ENCODE measurements at regions not wholly inside any gene's neighbourhood (a gene's known extent, or its start where the extent isn't known, plus 50 kb on each side); places are given as distances from the start of the nearest gene placed in this dataset.

- Histone ChIP-seq H3K27ac (ENCODE audit: insufficient read depth, low read length, poor library complexity, severe bottlenecking) (no peak overlapping the region), H3K36me3 (ENCODE audit: control insufficient read depth, insufficient read depth, low read length) (no peaks in the 10 kb centered on the region), H3K9me3 (ENCODE audit: control insufficient read depth in 2 of 2, low read length in 2 of 2) (peaks cover 0 to 3% of the 10 kb centered on the region in 2 experiments), H3K27me3 (ENCODE audit: control insufficient read depth, insufficient read depth, low read length) (no peaks in the 10 kb centered on the region), H3K4me1 (ENCODE audit: control insufficient read depth, insufficient read depth, low read length, poor library complexity, severe bottlenecking) (no peaks in the 10 kb centered on the region), H3K4me3 (ENCODE audit: low read depth, low read length) (no peak overlapping the region)
- no peaks in the 10 kb centered on the region for H3K4me1 Mint-ChIP-seq
- DNase-seq (no peak), ATAC-seq (ENCODE audit: low read depth in 2 of 2) (no peak)
- H3K27ac Mint-ChIP-seq: no peak overlapping the region
- H3K27me3 Mint-ChIP-seq: no peaks in the 10 kb centered on the region
- H3K4me3 Mint-ChIP-seq: no peak overlapping the region
- no peaks in the 10 kb centered on the region for H3K36me3 Mint-ChIP-seq
- H3K9me3 Mint-ChIP-seq: peaks cover 0 to 5% (median 0%) of the 10 kb centered on the region in 7 donors
These were observed 1169.4 kb downstream of the BRD1 start for GRCh38 chr22:48658246-48658645.

GRCh38 chr22:48654492-48654891, 1173.2 kb downstream of the BRD1 start:
- no peaks in the 10 kb centered on the region for H3K9me3 ChIP-seq (ENCODE audit: control insufficient read depth in 2 of 2, low read length in 2 of 2)
- no peaks in the 10 kb centered on the region for H3K4me1 ChIP-seq (ENCODE audit: control insufficient read depth, insufficient read depth, low read length, poor library complexity, severe bottlenecking)
- no peak overlapping the region for H3K4me3 ChIP-seq (ENCODE audit: low read depth, low read length)
- no peaks in the 10 kb centered on the region for H3K36me3 Mint-ChIP-seq
- no peak overlapping the region for H3K27ac ChIP-seq (ENCODE audit: insufficient read depth, low read length, poor library complexity, severe bottlenecking)
- H3K9me3 Mint-ChIP-seq: peaks cover 0 to 2% (median 0%) of the 10 kb centered on the region in 7 donors
- DNase-seq (no peak), ATAC-seq (ENCODE audit: low read depth in 2 of 2) (no peak)
- H3K4me1 Mint-ChIP-seq: no peaks in the 10 kb centered on the region
- no peak overlapping the region for H3K27ac Mint-ChIP-seq
- no peaks in the 10 kb centered on the region for H3K27me3 Mint-ChIP-seq
- no peak overlapping the region for H3K4me3 Mint-ChIP-seq
- no peaks in the 10 kb centered on the region for H3K27me3 ChIP-seq (ENCODE audit: control insufficient read depth, insufficient read depth, low read length)
- H3K36me3 ChIP-seq (ENCODE audit: control insufficient read depth, insufficient read depth, low read length): no peaks in the 10 kb centered on the region

- DNase-seq (no peak), ATAC-seq (ENCODE audit: low read depth in 2 of 2) (no peak)
- no peaks in the 10 kb centered on the region for H3K9me3 ChIP-seq (ENCODE audit: control insufficient read depth in 2 of 2, low read length in 2 of 2)
- no peak overlapping the region for H3K27ac Mint-ChIP-seq
- no peak overlapping the region for H3K4me3 Mint-ChIP-seq
- no peaks in the 10 kb centered on the region for H3K36me3 Mint-ChIP-seq
- H3K4me1 ChIP-seq (ENCODE audit: control insufficient read depth, insufficient read depth, low read length, poor library complexity, severe bottlenecking): no peaks in the 10 kb centered on the region
- H3K27ac ChIP-seq (ENCODE audit: insufficient read depth, low read length, poor library complexity, severe bottlenecking): no peak overlapping the region
- H3K27me3 ChIP-seq (ENCODE audit: control insufficient read depth, insufficient read depth, low read length): no peaks in the 10 kb centered on the region
- H3K9me3 Mint-ChIP-seq: peaks cover 0 to 2% (median 0%) of the 10 kb centered on the region in 7 donors
- no peaks in the 10 kb centered on the region for H3K27me3 Mint-ChIP-seq
- no peak overlapping the region for H3K4me3 ChIP-seq (ENCODE audit: low read depth, low read length)
- no peaks in the 10 kb centered on the region for H3K36me3 ChIP-seq (ENCODE audit: control insufficient read depth, insufficient read depth, low read length)
- no peaks in the 10 kb centered on the region for H3K4me1 Mint-ChIP-seq
These were observed 1173.7 kb downstream of the BRD1 start for GRCh38 chr22:48653929-48654328.

GRCh38 chr22:48653306-48653705, 1174.4 kb downstream of the BRD1 start:
- Histone ChIP-seq H3K27ac (ENCODE audit: insufficient read depth, low read length, poor library complexity, severe bottlenecking) (no peak overlapping the region), H3K4me3 (ENCODE audit: low read depth, low read length) (no peak overlapping the region), H3K9me3 (ENCODE audit: control insufficient read depth in 2 of 2, low read length in 2 of 2) (no peaks in the 10 kb centered on the region), H3K27me3 (ENCODE audit: control insufficient read depth, insufficient read depth, low read length) (no peaks in the 10 kb centered on the region), H3K4me1 (ENCODE audit: control insufficient read depth, insufficient read depth, low read length, poor library complexity, severe bottlenecking) (no peaks in the 10 kb centered on the region), H3K36me3 (ENCODE audit: control insufficient read depth, insufficient read depth, low read length) (no peaks in the 10 kb centered on the region)
- Mint-ChIP-seq H3K27ac (no peak overlapping the region), H3K36me3 (no peaks in the 10 kb centered on the region), H3K4me1 (no peaks in the 10 kb centered on the region), H3K4me3 (no peak overlapping the region), H3K9me3 (peaks cover 0 to 2% (median 0%) of the 10 kb centered on the region in 7 donors), H3K27me3 (no peaks in the 10 kb centered on the region)
- DNase-seq (no peak), ATAC-seq (ENCODE audit: low read depth in 2 of 2) (no peak)

- Histone ChIP-seq H3K9me3 (ENCODE audit: control insufficient read depth in 2 of 2, low read length in 2 of 2) (no peaks in the 10 kb centered on the region), H3K36me3 (ENCODE audit: control insufficient read depth, insufficient read depth, low read length) (no peaks in the 10 kb centered on the region), H3K27ac (ENCODE audit: insufficient read depth, low read length, poor library complexity, severe bottlenecking) (no peak overlapping the region), H3K27me3 (ENCODE audit: control insufficient read depth, insufficient read depth, low read length) (no peaks in the 10 kb centered on the region), H3K4me1 (ENCODE audit: control insufficient read depth, insufficient read depth, low read length, poor library complexity, severe bottlenecking) (no peaks in the 10 kb centered on the region), H3K4me3 (ENCODE audit: low read depth, low read length) (no peak overlapping the region)
- no peak overlapping the region for H3K4me3 Mint-ChIP-seq
- DNase-seq: no peak
- no peak overlapping the region for H3K27ac Mint-ChIP-seq
- H3K9me3 Mint-ChIP-seq: peaks cover 0 to under 1% (median 0%) of the 10 kb centered on the region in 7 donors
- H3K4me1 Mint-ChIP-seq: no peaks in the 10 kb centered on the region
- H3K27me3 Mint-ChIP-seq: no peaks in the 10 kb centered on the region
- ATAC-seq (ENCODE audit: low read depth in 2 of 2): no peak
- H3K36me3 Mint-ChIP-seq: no peaks in the 10 kb centered on the region
These were observed 1174.9 kb downstream of the BRD1 start for GRCh38 chr22:48652796-48653195.

- DNase-seq (no peak), ATAC-seq (ENCODE audit: low read depth in 2 of 2) (no peak)
- Mint-ChIP-seq H3K27me3 (no peaks in the 10 kb centered on the region), H3K9me3 (peaks cover 0 to 3% (median 0%) of the 10 kb centered on the region in 7 donors), H3K27ac (no peak overlapping the region), H3K4me1 (no peaks in the 10 kb centered on the region), H3K36me3 (no peaks in the 10 kb centered on the region), H3K4me3 (no peak overlapping the region)
- H3K4me1 ChIP-seq (ENCODE audit: control insufficient read depth, insufficient read depth, low read length, poor library complexity, severe bottlenecking): no peaks in the 10 kb centered on the region
- no peaks in the 10 kb centered on the region for H3K9me3 ChIP-seq (ENCODE audit: control insufficient read depth in 2 of 2, low read length in 2 of 2)
- no peak overlapping the region for H3K4me3 ChIP-seq (ENCODE audit: low read depth, low read length)
- no peaks in the 10 kb centered on the region for H3K36me3 ChIP-seq (ENCODE audit: control insufficient read depth, insufficient read depth, low read length)
- no peaks in the 10 kb centered on the region for H3K27me3 ChIP-seq (ENCODE audit: control insufficient read depth, insufficient read depth, low read length)
- no peak overlapping the region for H3K27ac ChIP-seq (ENCODE audit: insufficient read depth, low read length, poor library complexity, severe bottlenecking)
These were observed 1175.6 kb downstream of the BRD1 start for GRCh38 chr22:48651981-48652538.

- Mint-ChIP-seq H3K36me3 (no peaks in the 10 kb centered on the region), H3K4me3 (no peak overlapping the region), H3K4me1 (no peaks in the 10 kb centered on the region), H3K9me3 (peaks cover 0 to 3% (median 0%) of the 10 kb centered on the region in 7 donors), H3K27ac (no peak overlapping the region), H3K27me3 (no peaks in the 10 kb centered on the region)
- Histone ChIP-seq H3K36me3 (ENCODE audit: control insufficient read depth, insufficient read depth, low read length) (no peaks in the 10 kb centered on the region), H3K27me3 (ENCODE audit: control insufficient read depth, insufficient read depth, low read length) (no peaks in the 10 kb centered on the region), H3K4me1 (ENCODE audit: control insufficient read depth, insufficient read depth, low read length, poor library complexity, severe bottlenecking) (no peaks in the 10 kb centered on the region), H3K9me3 (ENCODE audit: control insufficient read depth in 2 of 2, low read length in 2 of 2) (no peaks in the 10 kb centered on the region), H3K4me3 (ENCODE audit: low read depth, low read length) (no peak overlapping the region), H3K27ac (ENCODE audit: insufficient read depth, low read length, poor library complexity, severe bottlenecking) (no peak overlapping the region)
- DNase-seq (no peak), ATAC-seq (ENCODE audit: low read depth in 2 of 2) (no peak)
These were observed 1176.4 kb downstream of the BRD1 start for GRCh38 chr22:48651036-48651890.
